Cardiac muscle cell (in vitro differentiated cells and primary cell): ENCODE measurements at regions not wholly inside any gene's neighbourhood (a gene's known extent, or its start where the extent isn't known, plus 50 kb on each side); places are given as distances from the start of the nearest gene placed in this dataset.

ENCODE experiments used
- DNase-seq, 2 donors: peaks; one replicate each; pipeline versions ENCODE4 v3.0.0 to v3.0.0-alpha.2; 2010 to 2017; ENCODE audit warnings: low read depth in 1 of 2, low spot score in 1 of 2
- H3K27ac ChIP-seq: fragments of 200-600 bp; sonication (generic); 2 replicates; pipeline ENCODE4 v1.5.1; 2016
- H3K27me3 ChIP-seq: fragments of 200-600 bp; sonication (generic); 2 replicates; pipeline ENCODE4 v1.6.0; 2016; ENCODE audit warnings: control low read depth
- H3K36me3 ChIP-seq: fragments of 200-600 bp; sonication (generic); 2 replicates; pipeline ENCODE4 v1.5.1; 2016; ENCODE audit warnings: control low read depth
- H3K4me1 ChIP-seq: fragments of 200-600 bp; sonication (generic); 2 replicates; pipeline ENCODE4 v1.8.1; 2017; ENCODE audit warnings: low read depth, mild to moderate bottlenecking, mixed run types
- H3K4me3 ChIP-seq: fragments of 200-600 bp; sonication (generic); 2 replicates; pipeline ENCODE4 v1.5.1; 2016; ENCODE audit warnings: mild to moderate bottlenecking
- H3K9me3 ChIP-seq: fragments of 200-600 bp; sonication (generic); 2 replicates; pipeline ENCODE4 v1.5.1; 2017; ENCODE audit warnings: low read depth, mild to moderate bottlenecking, control low read depth
- CTCF ChIP-seq: IDR thresholded peaks from 2 replicates; pipeline ENCODE4 v1.5.1; 2012; ENCODE audit warnings: low read depth, mild to moderate bottlenecking, low read length

- Histone ChIP-seq H3K4me1 (peaks cover 7% of the 10 kb centered on the region), H3K4me3 (no peak overlapping the region), H3K27me3 (no peaks in the 10 kb centered on the region), H3K36me3 (no peaks in the 10 kb centered on the region), H3K27ac (no peak overlapping the region), H3K9me3 (no peaks in the 10 kb centered on the region)
- TF ChIP-seq CTCF: no peak
- no peak for DNase-seq
Observed at GRCh38 chr14:51454351-51454750, 197.4 kb upstream of the FRMD6 start.

DNA sequence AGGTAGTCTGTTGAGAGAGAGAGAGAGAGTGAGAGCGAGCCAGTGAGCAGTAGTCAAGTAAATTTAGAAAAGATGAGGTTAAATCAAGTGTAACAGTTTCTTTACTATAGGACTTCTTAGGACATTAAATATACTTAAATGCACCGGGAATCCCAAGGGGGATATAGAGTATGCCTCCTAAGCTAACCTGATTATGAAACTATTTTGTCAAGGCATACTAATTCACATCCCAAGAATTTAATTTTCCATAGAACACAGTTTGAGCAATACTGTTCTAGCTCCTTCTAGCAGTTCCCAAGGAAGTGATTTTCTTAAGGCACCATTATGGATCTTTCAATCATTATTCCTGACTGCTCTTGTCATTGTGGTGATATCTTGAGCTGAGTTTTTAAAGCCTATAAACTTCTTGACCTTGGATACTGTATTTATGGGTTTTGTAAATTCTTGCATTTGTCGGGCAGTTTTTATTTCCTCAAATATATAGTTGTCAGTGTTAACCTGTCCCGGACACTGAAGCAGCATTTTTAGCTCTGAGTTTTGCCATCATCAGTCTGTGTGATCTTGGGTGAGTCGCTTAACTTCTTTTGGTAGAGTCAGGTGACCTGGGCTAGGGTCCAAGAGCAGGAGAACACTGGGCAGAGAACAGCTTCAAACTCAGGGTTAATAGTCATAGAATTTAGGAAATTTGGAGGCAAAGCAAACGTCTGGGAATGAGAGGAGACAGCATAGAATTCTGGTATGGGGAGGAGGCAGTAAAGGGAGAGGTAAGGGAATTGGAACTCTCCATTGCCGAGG lies 196.5 kb upstream of the FRMD6 start:
- no peak for DNase-seq
- H3K27ac ChIP-seq: no peak overlapping the region
- H3K9me3 ChIP-seq: no peaks in the 10 kb centered on the region
- H3K4me3 ChIP-seq: no peak overlapping the region
- H3K27me3 ChIP-seq: no peaks in the 10 kb centered on the region
- no peak for TF ChIP-seq CTCF
- H3K36me3 ChIP-seq: no peaks in the 10 kb centered on the region
- peaks cover 7% of the 10 kb centered on the region for H3K4me1 ChIP-seq

DNA sequence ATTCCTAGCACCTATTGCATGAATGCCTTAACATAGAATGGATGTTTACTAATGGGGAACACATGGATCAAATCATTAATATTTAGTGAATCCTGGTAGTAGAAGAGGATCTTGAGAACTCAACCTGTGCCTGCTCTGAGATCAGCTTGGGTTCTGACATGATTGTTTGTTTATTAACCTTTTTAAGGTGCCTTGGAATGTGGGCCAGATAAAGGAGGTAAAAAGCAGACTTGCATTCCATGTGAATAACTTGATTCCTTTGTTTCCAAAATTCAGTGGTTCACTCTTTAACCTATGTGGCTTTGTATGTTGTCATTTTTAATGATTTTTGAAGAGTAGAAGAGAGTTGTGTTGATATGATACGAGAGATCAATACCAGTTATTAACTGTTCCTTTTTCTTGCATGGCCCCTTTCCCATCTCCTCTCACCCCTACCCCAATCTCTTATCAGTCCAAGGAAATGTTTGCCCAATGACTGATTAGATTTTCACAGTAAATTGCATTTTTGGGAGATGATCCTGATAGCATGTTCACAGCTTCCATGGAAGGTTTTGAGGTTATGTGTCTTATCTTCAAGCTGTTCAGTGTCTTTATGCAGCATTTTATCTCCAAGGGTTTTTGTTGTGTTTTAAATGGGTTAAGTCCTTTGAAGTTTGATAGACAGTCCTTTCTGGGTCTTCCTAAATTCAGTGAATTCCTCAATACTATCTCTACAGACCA lies 193.7 kb upstream of the FRMD6 start:
- no peak overlapping the region for H3K27ac ChIP-seq
- H3K36me3 ChIP-seq: no peaks in the 10 kb centered on the region
- peaks cover 16% of the 10 kb centered on the region for H3K4me1 ChIP-seq
- no peaks in the 10 kb centered on the region for H3K9me3 ChIP-seq
- DNase-seq: no peak
- no peak overlapping the region for H3K4me3 ChIP-seq
- TF ChIP-seq CTCF: no peak
- H3K27me3 ChIP-seq: no peaks in the 10 kb centered on the region

- Histone ChIP-seq H3K36me3 (no peaks in the 10 kb centered on the region), H3K27me3 (no peaks in the 10 kb centered on the region), H3K4me3 (no peak overlapping the region), H3K27ac (no peak overlapping the region), H3K4me1 (peaks cover 16% of the 10 kb centered on the region), H3K9me3 (no peaks in the 10 kb centered on the region)
- DNase-seq: no peak
- no peak for TF ChIP-seq CTCF
Observed at GRCh38 chr14:51458563-51458955, 193.2 kb upstream of the FRMD6 start.

DNA sequence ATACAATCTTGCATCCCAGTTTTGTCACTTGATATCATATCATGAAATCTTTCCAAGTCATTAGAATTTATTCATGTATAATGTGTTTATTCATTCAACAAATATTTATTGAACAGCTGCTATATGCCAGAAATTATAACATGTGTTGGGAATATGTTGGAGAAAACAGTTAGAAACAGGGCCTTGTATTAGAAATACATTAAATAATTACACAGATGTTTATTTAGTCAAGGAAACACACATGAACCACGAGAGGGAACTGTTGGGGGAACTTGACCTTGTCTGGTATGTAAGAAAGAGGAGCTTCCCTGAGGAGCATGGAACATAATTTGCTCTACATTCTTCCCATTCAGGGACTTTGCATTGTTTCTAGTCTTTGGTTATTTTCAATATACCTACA lies 191.7 kb upstream of the FRMD6 start:
- Histone ChIP-seq H3K4me1 (peaks cover 16% of the 10 kb centered on the region), H3K27ac (no peak overlapping the region), H3K4me3 (no peak overlapping the region), H3K36me3 (no peaks in the 10 kb centered on the region), H3K9me3 (no peaks in the 10 kb centered on the region), H3K27me3 (no peaks in the 10 kb centered on the region)
- TF ChIP-seq CTCF: no peak
- no peak for DNase-seq
